Hematopoietic multipotent progenitor cell treated with erythropoietin and hydrocortisone succinate and interleukin-3 and kit ligand, for 8 days (in vitro differentiated cells): ENCODE measurements at regions not wholly inside any gene's neighbourhood (a gene's known extent, or its start where the extent isn't known, plus 50 kb on each side); places are given as distances from the start of the nearest gene placed in this dataset.

ENCODE experiments used
- DNase-seq: peaks from one replicate; pipeline ENCODE4 v3.0.0-alpha.2; 2015

DNA sequence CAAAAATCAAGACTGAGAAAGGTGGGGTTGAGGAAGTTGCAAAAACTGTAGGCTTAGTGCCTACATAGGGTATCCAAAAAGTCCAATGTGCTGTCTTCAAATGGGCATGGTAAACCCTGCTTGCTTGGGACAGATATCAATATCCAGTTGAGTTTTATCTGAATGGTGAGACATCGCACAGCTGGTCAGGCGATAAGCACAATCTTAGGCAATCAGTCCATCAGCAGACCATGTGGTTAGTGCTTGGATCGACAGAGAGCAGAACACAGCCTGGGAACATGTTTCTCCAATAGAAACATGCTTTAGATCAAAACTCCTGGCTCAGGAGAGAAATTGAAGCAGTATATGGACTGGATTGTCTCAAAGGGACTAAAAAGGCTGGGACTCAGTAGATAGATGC, 151.3 kb upstream of the IPO5 start:
- peak; percentile 15 for DNase-seq

DNA sequence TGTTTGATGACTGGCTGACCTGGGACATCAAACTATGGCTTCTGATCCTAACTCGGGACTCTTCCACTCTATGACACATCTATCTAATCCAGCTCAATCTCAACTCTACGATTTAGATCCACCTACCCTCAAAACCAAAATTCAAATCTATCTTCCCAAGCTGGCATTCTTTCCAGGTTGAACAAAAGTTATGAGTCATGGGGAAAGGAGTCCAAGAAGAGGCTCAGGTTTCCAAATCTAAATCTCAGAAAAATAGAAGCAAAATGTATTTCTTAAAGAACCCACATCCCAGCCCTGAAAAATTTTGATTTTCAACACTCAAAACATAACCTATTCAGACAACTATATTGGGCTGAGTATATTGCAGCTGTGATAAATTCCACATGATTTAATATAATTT, 143.9 kb upstream of the IPO5 start:
- no peak for DNase-seq

- DNase-seq: no peak
Measured at GRCh38 chr13:97810152-97810551, 143.3 kb upstream of the IPO5 start.

DNA sequence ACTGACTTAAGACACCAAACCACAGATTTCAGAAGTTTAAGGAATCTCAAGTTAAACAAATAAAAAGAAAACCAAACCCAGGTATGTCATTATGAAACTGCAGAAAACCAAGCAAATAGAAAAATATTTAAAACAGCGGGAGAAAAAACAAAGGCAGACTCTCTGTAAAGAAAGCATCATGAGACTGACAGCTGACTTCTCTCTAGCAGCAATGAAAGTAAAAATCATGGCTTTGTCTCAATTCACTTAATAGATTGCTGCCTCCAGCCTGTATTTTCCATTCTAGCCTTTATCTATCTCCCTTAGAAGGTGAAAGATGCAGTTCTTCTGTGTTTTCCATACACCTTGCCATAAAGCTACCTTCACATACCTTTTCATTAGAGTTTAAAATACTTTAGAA, 131.1 kb upstream of the IPO5 start:
- DNase-seq: no peak

DNA sequence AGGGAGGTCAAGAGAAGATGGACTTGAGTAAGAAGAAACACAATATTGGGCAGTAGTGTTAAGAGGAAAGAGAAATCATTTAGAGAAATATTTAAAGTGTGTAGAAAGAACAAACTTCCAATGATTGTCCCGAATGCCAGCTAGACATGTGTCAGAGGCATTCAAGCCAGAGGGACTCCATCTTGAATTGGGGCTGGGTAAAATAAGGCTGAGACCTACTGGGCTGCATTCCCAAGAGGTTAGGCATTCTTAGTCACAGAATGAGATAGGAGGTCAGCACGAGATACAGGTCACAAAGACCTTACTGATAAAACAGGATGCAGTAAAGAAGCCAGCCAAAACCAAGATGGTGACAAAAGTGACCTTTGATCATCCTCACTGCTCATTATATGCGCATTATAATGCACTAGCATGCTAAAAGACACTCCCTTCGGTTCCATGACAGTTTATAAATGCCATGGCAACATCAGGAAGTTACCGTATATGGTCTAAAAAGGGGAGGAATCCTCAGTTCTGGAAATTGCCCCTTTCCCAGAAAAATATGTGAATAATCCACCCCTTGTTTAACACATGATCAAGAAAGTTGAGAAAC, 127.0 kb upstream of the IPO5 start:
- no peak for DNase-seq

- no peak for DNase-seq
Measured at GRCh38 chr13:97834250-97834649, 119.2 kb upstream of the IPO5 start.

DNA sequence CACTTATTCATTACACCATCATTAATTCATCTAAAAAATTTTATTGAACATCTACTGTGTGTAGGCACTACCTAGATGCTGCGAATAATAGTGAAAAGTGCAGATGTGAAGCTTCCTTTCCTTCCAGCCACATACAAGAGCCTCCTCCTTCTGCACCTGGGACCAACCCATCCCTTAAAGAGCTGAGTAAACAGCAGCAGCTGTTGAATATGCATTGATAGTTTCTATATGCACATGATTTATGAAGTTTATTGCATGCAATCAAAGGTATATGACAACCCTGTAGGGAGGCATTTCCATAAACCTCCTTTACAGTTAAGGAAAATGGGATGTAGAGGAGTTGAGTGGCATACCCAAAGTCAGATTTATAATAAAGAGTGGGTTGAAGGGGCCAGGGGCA, 110.3 kb upstream of the IPO5 start:
- no peak for DNase-seq

- no peak for DNase-seq
Measured at GRCh38 chr13:97844151-97844550, 109.3 kb upstream of the IPO5 start.

DNA sequence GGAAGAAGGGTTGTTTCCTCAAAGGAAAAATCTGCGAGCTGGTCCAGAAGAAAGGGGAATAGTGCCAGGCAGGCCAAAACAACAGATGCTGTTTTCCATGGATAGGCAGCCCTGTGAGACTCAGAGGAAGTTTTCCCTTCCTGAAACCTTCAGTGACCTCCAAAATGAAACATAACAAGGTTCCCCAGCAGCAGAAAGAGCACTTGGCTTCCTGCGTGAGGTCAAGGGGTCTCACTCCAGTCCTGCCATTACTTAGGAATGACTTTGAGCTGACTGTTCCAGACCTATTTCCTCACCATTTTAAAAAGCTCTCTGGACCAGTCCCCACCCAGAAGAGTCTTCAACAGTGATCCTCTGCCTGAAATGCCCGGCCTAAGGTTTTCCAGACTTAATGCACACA, 104.6 kb upstream of the IPO5 start:
- DNase-seq: no peak

DNA sequence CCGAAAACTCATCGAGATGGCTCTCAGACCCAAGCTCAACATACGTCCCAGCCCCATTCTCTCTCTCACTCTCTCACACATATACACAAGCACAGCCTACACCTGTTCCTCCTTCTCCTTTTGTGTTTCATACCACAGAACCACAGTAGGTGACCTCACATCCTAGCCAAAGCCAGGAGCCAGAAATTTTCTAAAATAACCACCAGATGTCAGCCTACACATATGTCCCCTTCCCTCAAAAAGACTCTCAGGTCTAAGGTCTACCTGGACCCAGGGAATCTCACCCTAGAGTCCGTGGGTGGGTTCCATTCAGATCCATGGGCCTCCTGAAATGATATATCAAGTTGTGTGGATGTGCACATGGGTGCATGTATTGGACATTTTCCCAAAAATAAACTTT, 104.2 kb upstream of the IPO5 start:
- DNase-seq: peak; percentile 1

DNA sequence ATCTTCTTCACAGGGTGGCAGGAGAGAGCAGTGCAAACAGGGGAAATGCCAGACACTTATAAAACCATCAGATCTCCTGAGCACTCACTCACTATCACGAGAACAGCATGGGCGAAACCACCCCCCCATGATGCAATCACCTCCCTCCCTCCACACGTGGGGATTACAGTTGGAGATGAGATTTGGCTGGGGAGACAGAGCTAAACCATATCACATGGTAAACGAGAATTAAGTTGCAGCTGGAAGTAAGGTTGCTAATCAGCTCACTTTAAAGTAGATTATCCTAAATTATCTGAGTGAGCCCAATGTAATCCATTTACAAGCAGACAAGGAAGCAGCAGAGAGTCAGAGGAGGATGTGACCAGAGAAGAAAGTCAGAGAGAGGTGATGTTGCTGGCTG, 102.2 kb upstream of the IPO5 start:
- no peak for DNase-seq

DNA sequence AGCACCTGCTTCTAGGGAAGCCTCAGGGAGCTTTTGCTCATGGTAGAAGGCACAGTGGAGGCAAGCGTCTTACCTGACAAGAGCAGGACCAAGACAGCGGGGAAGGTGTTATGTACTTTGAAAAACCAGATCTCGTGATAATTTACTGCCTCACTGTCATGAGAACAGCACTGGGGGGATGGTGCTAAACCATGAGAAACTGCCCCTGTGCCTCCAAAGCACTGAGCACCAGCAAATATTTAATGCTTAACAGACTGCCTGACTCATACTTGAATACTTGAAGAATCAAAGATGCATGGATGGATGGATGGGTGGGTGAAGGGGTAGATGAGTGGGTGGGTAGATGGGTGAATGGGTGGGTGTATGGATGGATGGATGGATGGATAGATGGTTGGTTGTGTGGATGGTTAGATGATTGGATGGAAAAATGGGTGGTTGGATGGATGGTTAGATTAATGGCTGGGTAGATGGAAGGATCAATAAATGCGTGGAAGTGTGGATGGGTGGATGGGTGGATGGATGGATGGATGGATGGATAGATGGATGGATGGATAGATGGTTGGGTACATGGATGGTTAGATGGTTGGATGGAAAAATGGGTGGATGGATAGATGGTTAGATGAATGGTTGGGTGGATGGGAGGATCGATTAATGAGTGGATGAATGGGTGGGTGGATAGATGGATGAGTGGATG, 101.1 kb upstream of the IPO5 start:
- DNase-seq: no peak

- no peak for DNase-seq
Measured at GRCh38 chr13:97853550-97853949, 99.9 kb upstream of the IPO5 start.

- peak; percentile 60 for DNase-seq
Measured at GRCh38 chr13:97855570-97856303, 97.7 kb upstream of the IPO5 start.

DNA sequence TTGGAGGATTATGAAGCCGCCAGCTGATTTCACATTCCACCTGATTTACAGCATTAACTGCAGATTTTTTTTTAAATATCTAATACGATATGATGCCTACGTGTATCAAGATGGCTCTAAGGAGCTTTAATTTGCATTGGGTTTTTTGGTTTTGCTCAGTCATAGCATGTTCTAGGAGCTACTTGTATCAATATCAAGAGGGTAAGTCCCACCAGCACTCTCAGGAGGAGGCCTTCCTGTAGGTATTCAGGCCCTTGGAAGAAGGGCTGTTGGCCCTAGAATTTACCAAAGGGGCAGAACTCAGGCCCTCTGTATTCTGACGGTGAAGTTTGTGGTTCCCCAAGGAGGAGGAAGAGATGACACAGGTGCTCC, 97.2 kb upstream of the IPO5 start:
- DNase-seq: no peak

GRCh38 chr13:97858161-97858560, 95.3 kb upstream of the IPO5 start:
- no peak for DNase-seq

DNA sequence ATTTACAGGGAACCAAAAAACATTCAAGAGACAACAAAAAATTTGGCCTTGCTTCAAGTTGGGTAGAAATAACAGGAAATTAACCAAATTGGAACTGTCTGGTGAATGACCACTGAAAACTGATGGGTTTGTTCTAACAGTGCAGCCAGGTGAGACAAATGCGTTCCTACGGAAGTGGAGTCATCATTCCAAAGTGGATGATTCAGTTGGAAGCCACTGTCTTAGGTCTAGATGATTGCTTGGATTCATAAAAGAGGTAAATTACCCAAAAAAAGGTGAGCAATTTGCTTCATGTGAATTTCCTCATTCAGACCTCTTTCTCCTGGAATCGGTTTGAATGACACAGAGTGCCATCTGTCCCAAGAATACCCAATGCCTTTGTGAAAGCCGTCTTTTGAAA, 87.1 kb upstream of the IPO5 start:
- no peak for DNase-seq

DNA sequence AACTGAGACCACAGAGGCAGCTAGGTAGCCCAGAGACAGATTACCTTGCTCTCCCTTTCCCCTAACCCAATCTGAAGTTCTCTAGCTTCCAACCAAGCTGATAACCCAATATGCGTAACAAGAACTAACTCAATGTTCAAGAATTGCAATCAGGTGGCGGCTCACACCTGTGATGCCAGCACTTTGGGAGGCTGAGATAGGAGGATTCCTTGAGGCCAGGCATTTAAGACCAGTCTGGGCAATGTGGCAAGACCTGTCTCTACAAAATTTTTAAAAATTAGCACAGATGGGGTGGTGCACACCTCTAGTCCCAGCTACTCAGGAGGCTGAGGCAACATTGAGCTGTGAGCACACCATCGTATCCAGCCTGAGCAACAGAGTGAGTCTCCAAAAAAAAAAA, 86.7 kb upstream of the IPO5 start:
- DNase-seq: no peak

DNA sequence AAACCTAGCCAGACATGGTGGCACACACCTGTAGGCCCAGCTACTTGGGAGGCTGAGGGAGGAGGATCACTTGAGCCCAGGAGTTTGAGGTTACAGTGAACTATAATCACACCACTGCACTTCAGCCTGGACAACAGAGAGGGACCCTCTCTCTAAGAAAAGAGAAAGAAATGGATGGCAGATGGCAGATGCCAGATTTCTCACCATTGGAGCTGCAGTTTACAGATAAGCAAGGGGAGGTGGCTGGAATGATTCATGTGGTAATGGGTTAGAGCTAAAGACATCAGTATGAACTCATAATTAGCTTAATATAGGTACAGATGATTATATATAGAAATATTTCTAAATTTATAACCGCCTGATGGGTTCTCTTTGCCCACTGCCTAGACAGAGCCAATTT, 80.1 kb upstream of the IPO5 start:
- no peak for DNase-seq

DNA sequence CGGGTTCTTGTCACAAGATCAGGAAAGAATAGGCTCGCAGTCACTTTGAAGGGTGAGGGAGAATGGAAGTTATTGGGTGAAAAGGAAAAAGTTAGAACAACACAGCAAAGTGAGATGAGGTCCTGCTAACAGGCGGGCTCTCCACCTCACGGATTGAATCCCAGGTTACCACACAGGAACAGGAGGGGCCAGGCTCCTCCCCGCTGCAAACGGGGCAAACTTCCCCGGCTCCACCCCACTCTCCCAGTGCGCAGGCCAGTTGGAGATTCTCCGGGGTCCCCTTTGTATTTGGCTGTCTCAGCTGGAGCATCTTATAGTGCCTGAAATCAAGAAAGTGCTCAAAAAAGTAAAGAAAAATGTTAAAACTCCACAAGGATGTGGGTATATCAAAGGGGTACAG, 78.3 kb upstream of the IPO5 start:
- DNase-seq: no peak

- DNase-seq: no peak
Measured at GRCh38 chr13:97875911-97876310, 77.6 kb upstream of the IPO5 start.

DNA sequence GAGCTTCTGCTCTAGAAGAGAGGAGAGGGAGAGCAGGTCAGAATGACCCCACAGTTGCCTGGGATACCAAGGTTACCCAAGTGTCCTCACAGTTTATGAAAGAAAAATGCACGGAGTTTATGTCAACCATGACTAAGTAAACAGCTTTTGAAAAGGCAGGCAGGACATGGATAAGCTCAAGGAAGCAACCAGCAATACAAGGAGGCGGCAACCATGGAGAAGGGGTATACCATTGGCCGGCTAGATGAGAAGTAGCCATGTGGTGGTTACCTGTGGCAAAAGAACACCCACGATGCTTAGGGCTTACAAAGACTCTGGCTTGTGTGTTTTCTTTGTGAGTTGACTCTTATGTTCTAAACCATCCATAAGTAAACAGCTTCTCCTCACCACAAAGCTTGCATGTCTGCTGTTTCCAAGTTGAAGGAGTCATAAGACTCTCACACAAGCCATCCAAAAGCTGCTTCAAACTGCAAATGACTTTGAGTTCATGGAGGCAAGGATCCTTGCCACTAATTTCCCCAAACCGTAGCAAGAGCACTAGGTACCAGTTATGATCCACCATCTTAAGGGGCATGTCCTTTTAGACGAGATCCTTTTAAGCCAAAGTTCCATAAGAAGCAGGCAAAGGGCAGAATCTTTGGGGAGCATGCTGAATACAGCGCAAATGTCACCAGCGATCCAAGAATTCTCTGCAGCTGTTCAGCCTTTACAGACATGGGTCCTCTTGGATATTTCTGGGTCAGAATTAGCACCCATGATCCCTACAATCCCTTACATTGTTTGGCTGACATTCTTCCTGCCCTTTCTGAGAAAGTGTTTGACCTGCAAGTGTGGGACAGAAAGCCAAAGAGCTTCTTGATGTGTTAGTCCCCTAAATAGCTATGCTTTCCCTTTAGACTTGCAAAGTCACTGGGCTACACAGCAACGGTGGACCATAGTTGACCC, 74.8 kb upstream of the IPO5 start:
- DNase-seq: no peak

GRCh38 chr13:97879646-97880310, 73.7 kb upstream of the IPO5 start:
- no peak for DNase-seq
